ENCODE measurements at regions not wholly inside any gene's neighbourhood (a gene's known extent, or its start where the extent isn't known, plus 50 kb on each side); places are given as distances from the start of the nearest gene placed in this dataset.

- Histone ChIP-seq H3K36me3 (ENCODE audit: control insufficient read depth in 1 of 2, insufficient read depth in 2 of 2, low read length in 2 of 2) (no peaks in the 10 kb centered on the region), H3K4me1 (ENCODE audit: control insufficient read depth in 1 of 2, insufficient read depth in 2 of 2, low read length in 2 of 2) (no peaks in the 10 kb centered on the region), H2AFZ (ENCODE audit: low read depth, low read length, poor library complexity, severe bottlenecking) (no peak overlapping the region), H3K4me3 (replicated peaks in 1 of 2; ENCODE audit: low read depth in 1 of 2, low read length in 2 of 2) (no peak overlapping the region), H4K20me1 (ENCODE audit: insufficient read depth) (no peaks in the 10 kb centered on the region), H3K27ac (ENCODE audit: low read depth, low read length) (no peak overlapping the region), H3K27me3 (ENCODE audit: insufficient read depth, low read length) (no peaks in the 10 kb centered on the region), H3K9me2 (ENCODE audit: insufficient read depth) (no peaks in the 10 kb centered on the region), H3K9me3 (ENCODE audit: control insufficient read depth in 1 of 2, insufficient read depth in 1 of 2, low read depth in 1 of 2, low read length in 2 of 2) (peaks cover 4 to 17% of the 10 kb centered on the region in 2 experiments; a peak in 2 of 4 replicates), H3K79me2 (ENCODE audit: insufficient read depth, low read length) (no peaks in the 10 kb centered on the region), H3K9ac (ENCODE audit: low read length) (no peak overlapping the region), H3K4me2 (ENCODE audit: low read length) (no peak overlapping the region)
- TF ChIP-seq EZH2 (IDR thresholded peaks at IDR 0.05) (no peak), YY1 (IDR thresholded peaks at IDR 0.05; ENCODE audit: extremely low read depth, insufficient replicate concordance, low read depth, low read length) (no peak), SIN3A (IDR thresholded peaks at IDR 0.05; ENCODE audit: low read depth) (no peak), CBX3 (IDR thresholded peaks at IDR 0.05; ENCODE audit: low read depth) (no peak), ATF3 (IDR thresholded peaks at IDR 0.05) (no peak), EZH2phosphoT487 (IDR thresholded peaks at IDR 0.05; ENCODE audit: borderline replicate concordance) (no peak), POLR2AphosphoS5 (IDR thresholded peaks at IDR 0.05; ENCODE audit: low read depth, low read length) (no peak), FOSL1 (IDR thresholded peaks at IDR 0.05; ENCODE audit: low read depth) (no peak), CEBPB (IDR thresholded peaks at IDR 0.05; ENCODE audit: low read depth) (no peak), SP1 (IDR thresholded peaks at IDR 0.05; ENCODE audit: low read depth) (no peak), SRF (IDR thresholded peaks at IDR 0.05; ENCODE audit: low read depth) (no peak), ZFX (IDR thresholded peaks at IDR 0.05) (no peak), EGR1 (IDR thresholded peaks at IDR 0.05; ENCODE audit: low read depth) (no peak), RAD21 (IDR thresholded peaks at IDR 0.05; ENCODE audit: low read depth) (no peak), ZNF274 (IDR thresholded peaks at IDR 0.05; ENCODE audit: low read depth, low read length) (no peak)
- TF ChIP-seq, protein P1, sequence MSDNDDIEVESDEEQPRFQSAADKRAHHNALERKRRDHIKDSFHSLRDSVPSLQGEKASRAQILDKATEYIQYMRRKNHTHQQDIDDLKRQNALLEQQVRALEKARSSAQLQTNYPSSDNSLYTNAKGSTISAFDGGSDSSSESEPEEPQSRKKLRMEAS (IDR thresholded peaks at IDR 0.05) = no peak
- TF ChIP-seq, protein P2, sequence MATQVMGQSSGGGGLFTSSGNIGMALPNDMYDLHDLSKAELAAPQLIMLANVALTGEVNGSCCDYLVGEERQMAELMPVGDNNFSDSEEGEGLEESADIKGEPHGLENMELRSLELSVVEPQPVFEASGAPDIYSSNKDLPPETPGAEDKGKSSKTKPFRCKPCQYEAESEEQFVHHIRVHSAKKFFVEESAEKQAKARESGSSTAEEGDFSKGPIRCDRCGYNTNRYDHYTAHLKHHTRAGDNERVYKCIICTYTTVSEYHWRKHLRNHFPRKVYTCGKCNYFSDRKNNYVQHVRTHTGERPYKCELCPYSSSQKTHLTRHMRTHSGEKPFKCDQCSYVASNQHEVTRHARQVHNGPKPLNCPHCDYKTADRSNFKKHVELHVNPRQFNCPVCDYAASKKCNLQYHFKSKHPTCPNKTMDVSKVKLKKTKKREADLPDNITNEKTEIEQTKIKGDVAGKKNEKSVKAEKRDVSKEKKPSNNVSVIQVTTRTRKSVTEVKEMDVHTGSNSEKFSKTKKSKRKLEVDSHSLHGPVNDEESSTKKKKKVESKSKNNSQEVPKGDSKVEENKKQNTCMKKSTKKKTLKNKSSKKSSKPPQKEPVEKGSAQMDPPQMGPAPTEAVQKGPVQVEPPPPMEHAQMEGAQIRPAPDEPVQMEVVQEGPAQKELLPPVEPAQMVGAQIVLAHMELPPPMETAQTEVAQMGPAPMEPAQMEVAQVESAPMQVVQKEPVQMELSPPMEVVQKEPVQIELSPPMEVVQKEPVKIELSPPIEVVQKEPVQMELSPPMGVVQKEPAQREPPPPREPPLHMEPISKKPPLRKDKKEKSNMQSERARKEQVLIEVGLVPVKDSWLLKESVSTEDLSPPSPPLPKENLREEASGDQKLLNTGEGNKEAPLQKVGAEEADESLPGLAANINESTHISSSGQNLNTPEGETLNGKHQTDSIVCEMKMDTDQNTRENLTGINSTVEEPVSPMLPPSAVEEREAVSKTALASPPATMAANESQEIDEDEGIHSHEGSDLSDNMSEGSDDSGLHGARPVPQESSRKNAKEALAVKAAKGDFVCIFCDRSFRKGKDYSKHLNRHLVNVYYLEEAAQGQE (IDR thresholded peaks at IDR 0.05; ENCODE audit: low read depth) = no peak
- BruUV-seq (replicated peaks) = no TSS peak
- ChIA-PET POLR2A (no interaction called here), CTCF (no interaction called here), RAD21 (ENCODE audit: low non-redundant PET in 1 of 2, low total read pairs in 2 of 2, uncharacterized antibody in 2 of 2, unreplicated experiment in 2 of 2) (no interaction called here)
- intact Hi-C loops (cut with micrococcal nuclease) = no loop called here
- DNase-seq (ENCODE audit: low read depth, low spot score) (no peak), ATAC-seq (no peak)
Measured at GRCh38 chr2:5538313-5538712, 153.9 kb upstream of the SOX11 start.
